HUES48 (cell line): ENCODE measurements at regions not wholly inside any gene's neighbourhood (a gene's known extent, or its start where the extent isn't known, plus 50 kb on each side); places are given as distances from the start of the nearest gene placed in this dataset.

ENCODE experiments used
- H3K27ac ChIP-seq: one replicate; pipeline ENCODE4 v1.7.0; 2013; ENCODE audit warnings: low read depth, low read length, inconsistent platforms
- H3K27me3 ChIP-seq: 2 replicates; pipeline ENCODE4 v1.6.1; 2013; ENCODE audit warnings: mild to moderate bottlenecking, low read length; ENCODE audit not compliant: control insufficient read depth, insufficient read depth
- H3K36me3 ChIP-seq: 2 replicates; pipeline ENCODE4 v1.6.1; 2013; ENCODE audit warnings: low read length; ENCODE audit not compliant: control insufficient read depth, insufficient read depth
- H3K4me1 ChIP-seq: 2 replicates; pipeline ENCODE4 v1.6.1; 2013; ENCODE audit warnings: mild to moderate bottlenecking, low read length; ENCODE audit not compliant: control insufficient read depth, insufficient read depth
- H3K4me3 ChIP-seq: 2 replicates; pipeline ENCODE4 v1.5.1; 2013; ENCODE audit warnings: mild to moderate bottlenecking, low read depth, low read length
- H3K9ac ChIP-seq: 2 replicates; pipeline ENCODE4 v1.6.1; 2013; ENCODE audit warnings: mild to moderate bottlenecking, low read depth, low read length, moderate library complexity
- H3K9me3 ChIP-seq: 2 replicates; pipeline ENCODE4 v1.6.1; 2013; ENCODE audit warnings: low read length; ENCODE audit not compliant: control insufficient read depth, insufficient read depth

DNA sequence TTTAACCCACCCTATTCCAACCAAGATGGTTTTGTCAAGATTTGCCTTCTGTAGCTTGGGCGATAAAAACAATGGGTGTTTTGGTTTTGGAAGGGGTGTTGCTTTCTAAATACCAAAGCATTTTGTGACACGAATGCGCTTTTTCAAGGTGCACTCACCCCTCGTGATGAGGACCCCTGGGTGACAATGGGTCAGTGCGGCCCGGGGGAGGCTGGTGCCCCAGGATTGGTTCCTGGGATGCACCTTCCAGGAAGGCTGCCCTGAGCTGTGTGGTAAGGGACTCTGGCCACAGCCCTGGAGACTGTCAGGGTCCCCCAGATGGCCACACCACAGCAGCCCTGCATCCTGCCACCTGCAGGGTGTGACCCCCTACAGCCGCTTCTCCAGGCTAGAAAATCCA, 180.6 kb upstream of the MYL2 start:
- no peaks in the 10 kb centered on the region for H3K27me3 ChIP-seq
- no peak overlapping the region for H3K9ac ChIP-seq
- no peaks in the 10 kb centered on the region for H3K4me1 ChIP-seq
- H3K36me3 ChIP-seq, result no peaks in the 10 kb centered on the region
- no peak overlapping the region for H3K4me3 ChIP-seq
- no peaks in the 10 kb centered on the region for H3K9me3 ChIP-seq
- H3K27ac ChIP-seq, result no peak overlapping the region

DNA sequence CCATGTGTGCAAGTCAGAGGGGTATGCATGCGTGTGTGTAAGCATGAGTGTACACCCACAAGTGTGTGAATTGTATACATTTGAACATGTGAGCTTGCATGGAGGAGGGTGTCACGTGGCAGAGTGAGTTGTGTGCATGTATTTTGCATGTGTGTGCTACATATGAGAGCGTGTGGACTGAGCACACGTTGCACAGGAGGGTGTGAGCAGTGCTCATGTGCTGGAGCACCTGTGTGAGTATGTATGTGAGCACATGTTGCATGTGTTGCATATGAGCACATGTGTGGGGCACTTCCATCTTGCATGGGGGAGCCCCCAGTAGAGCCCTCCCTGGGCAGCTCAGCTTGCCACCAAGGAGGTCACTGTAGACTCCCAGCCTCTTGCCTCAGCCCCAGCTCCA, 180.2 kb upstream of the MYL2 start:
- Histone ChIP-seq H3K4me3 (no peak overlapping the region), H3K36me3 (no peaks in the 10 kb centered on the region), H3K4me1 (no peaks in the 10 kb centered on the region), H3K9me3 (no peaks in the 10 kb centered on the region), H3K27ac (no peak overlapping the region), H3K27me3 (no peaks in the 10 kb centered on the region), H3K9ac (no peak overlapping the region)

DNA sequence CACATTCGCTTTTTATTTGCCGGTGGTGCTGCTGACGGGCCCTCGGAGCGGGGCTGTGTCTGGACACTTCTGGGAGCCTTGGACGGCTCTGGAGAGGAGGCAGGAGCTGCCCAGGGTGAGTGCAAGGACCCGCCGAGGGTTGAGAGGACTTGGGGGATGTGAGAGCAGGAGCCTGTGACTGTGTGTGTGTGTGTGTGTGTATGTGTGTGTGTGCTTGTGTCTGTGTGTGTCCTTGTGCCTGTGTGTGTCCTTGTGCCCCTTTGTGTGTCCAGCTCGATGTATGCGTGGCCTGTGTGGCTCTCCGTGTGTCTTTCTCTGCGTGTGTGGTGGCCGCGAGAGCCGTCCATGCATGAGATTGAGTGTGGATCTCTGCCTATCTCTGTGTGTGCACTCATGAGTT, 179.6 kb upstream of the MYL2 start:
- H3K27ac ChIP-seq, result no peak overlapping the region
- H3K9ac ChIP-seq, result no peak overlapping the region
- no peak overlapping the region for H3K4me3 ChIP-seq
- H3K4me1 ChIP-seq, result no peaks in the 10 kb centered on the region
- H3K36me3 ChIP-seq, result no peaks in the 10 kb centered on the region
- no peaks in the 10 kb centered on the region for H3K27me3 ChIP-seq
- no peaks in the 10 kb centered on the region for H3K9me3 ChIP-seq

DNA sequence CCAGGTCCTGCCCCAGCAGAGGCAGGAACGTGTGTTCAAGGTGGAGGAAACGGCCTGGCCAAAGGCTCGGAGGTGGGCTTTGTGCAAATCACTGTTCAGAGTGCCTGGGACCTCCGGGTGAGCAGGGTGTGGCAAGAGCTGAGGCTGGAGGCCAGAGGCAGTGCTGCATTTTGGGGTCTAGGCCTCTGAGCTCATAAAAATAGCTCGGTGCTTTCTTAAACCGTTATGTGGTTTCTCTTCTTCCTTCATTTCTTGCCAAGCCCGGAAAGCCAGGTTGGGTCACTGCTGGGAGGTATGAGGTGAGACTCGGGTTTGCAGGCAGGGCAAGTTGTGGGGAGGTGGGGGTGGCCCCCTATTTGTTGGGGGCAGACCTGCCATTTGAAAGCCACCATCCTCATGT, 178.8 kb upstream of the MYL2 start:
- no peak overlapping the region for H3K4me3 ChIP-seq
- no peak overlapping the region for H3K9ac ChIP-seq
- H3K27ac ChIP-seq, result no peak overlapping the region
- no peaks in the 10 kb centered on the region for H3K27me3 ChIP-seq
- no peaks in the 10 kb centered on the region for H3K36me3 ChIP-seq
- no peaks in the 10 kb centered on the region for H3K4me1 ChIP-seq
- H3K9me3 ChIP-seq, result no peaks in the 10 kb centered on the region

DNA sequence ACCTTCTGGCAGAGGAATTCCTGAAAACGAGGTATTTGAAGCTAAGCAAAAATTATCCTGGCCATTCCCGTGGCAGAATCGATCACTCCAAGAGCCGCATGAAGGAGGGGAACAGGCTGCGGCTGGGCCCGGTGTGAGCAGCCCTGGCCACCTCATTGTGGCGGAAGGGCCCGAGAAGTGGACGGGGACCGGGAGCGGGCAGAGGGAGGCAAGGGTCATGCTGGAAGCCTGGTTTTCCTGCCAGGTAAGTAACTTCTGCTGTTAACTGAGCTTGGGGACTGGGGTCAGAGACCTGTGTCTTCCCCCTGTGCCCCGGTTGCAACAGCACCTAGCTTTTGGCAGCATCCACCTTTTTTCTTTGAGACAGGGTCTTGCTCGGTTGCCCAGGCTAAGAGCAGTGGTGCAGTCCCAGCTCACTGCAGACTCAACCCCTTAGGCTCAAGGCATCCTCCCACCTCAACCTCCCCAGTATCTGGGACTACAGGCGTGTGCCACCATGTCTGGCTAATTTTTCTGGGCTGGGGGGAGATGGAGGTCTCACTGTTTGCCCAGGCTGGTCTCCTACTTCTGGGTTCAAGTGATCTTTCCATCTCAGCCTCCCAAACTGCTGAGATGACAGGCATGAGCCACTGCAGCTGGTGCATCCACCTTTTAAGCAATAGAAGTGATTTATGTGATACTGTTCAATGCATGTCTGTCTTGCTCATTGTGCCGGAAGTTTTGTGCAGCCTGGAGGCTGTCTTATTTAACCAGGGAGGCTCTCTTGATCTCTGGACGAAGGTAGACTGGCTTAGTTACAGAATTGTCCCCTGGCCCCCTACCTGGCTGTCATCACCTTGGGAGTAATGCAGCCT, 174.0 kb upstream of the MYL2 start:
- Histone ChIP-seq H3K36me3 (no peaks in the 10 kb centered on the region), H3K27me3 (no peaks in the 10 kb centered on the region), H3K4me3 (no peak overlapping the region), H3K4me1 (no peaks in the 10 kb centered on the region), H3K9ac (no peak overlapping the region), H3K9me3 (no peaks in the 10 kb centered on the region), H3K27ac (no peak overlapping the region)

DNA sequence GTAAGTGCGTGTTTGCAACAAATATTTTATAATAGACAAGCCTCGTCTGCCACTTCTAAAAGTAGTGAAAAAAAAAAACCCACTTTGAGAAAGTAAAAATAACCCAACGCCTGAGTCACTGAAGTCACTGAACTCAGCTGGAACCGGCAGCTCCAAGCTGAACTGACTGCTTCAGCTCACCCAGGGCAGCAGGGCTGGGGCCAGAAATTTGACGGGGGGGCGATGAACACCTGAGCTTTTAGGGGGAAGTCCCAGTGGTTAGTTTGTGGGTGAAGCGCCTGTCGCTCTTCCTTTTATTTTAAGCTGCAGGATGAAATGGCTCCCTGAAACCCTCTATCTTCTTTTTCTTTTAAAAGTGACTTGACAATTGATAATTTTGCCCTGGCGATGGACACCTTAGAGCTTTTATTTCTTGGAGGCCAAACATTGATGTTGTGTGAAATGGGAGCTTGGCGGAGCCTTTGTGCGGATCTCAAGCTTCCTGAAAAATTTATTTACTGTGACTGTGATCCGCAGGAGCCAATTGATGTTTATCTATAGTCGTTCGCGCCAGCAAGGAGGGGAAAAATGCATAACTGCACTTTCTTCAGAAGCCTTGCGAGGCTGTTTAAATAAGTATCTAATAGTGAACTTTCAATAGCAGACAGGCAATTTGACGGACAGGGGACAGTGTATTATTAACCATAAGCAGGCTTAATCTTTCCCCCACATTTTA, 173.2 kb upstream of the MYL2 start:
- H3K9ac ChIP-seq, result no peak overlapping the region
- H3K27me3 ChIP-seq, result no peaks in the 10 kb centered on the region
- no peaks in the 10 kb centered on the region for H3K36me3 ChIP-seq
- no peak overlapping the region for H3K4me3 ChIP-seq
- H3K9me3 ChIP-seq, result no peaks in the 10 kb centered on the region
- no peaks in the 10 kb centered on the region for H3K4me1 ChIP-seq
- H3K27ac ChIP-seq, result no peak overlapping the region

DNA sequence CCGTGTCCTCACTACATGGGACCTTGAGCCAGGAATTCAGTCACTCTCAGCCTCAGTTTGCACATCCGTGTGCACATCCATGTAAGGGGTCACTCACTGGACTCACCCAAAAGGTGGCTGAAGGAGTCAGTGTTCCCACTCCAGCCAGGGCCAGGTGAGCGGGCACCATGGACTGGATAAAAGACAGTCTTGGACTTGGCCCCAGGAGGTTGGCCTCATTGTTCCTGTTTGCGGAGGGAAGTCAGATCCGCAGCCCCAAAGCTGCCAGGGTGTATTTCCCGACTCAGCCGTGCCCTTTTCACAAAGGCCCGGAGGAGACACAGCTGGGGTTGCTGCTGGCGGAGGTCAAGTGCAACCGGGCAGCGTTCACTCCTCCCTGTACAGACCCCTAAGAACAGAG, 170.7 kb upstream of the MYL2 start:
- no peaks in the 10 kb centered on the region for H3K27me3 ChIP-seq

DNA sequence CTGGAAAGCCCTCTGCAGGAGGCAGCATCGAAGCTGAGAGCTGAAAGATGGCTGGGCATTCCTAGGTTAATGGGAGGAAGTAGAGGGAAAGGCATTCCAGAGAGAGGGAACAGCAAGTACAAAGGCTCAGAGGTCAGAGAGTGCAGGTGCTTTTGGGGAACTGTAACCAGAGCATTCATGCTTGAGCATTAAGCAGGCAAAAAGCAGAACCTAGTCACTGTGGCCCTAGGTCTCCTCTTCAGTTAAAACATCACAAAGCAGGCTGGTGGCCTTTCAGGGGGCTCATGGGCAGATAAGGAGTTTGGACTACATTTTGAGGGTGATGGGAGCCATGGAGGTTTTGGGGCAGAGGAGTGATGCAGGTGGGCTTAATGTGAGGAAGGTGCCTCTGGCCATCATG, 169.2 kb upstream of the MYL2 start:
- no peaks in the 10 kb centered on the region for H3K27me3 ChIP-seq
- no peak overlapping the region for H3K4me3 ChIP-seq
- H3K4me1 ChIP-seq, result 0 out of 2 replicates have a peak, but pooled peaks cover 4% of the 10 kb centered on the region
- H3K36me3 ChIP-seq, result no peaks in the 10 kb centered on the region
- H3K9ac ChIP-seq, result no peak overlapping the region
- H3K27ac ChIP-seq, result no peak overlapping the region
- no peaks in the 10 kb centered on the region for H3K9me3 ChIP-seq

More for the DNA sequence above, 170.7 kb upstream of the MYL2 start:
- Histone ChIP-seq H3K4me1 (no peaks in the 10 kb centered on the region), H3K4me3 (no peak overlapping the region), H3K9me3 (no peaks in the 10 kb centered on the region), H3K27ac (no peak overlapping the region), H3K36me3 (no peaks in the 10 kb centered on the region), H3K9ac (no peak overlapping the region)

DNA sequence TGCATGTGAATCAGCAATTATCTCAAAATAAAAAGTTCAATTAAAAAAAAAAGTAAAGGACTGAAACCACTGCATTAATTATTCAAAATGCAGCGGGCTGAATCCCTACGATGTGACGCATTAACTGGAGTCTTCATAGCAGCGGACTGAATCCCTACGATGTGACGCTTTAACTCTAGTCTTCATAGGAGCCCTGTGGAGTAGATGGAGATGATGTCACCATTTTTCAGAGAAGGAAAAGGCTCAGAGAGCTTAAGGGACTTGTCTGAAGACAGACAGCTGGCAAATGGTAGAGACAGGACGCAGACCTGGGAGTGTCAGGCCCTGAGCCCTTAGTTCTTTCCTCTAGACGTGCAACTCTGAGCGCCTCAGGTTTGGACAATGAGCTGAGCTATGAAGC, 168.0 kb upstream of the MYL2 start:
- Histone ChIP-seq H3K27ac (no peak overlapping the region), H3K9me3 (no peaks in the 10 kb centered on the region), H3K27me3 (no peaks in the 10 kb centered on the region), H3K4me3 (no peak overlapping the region), H3K9ac (no peak overlapping the region), H3K36me3 (no peaks in the 10 kb centered on the region), H3K4me1 (0 out of 2 replicates have a peak, but pooled peaks cover 4% of the 10 kb centered on the region)

DNA sequence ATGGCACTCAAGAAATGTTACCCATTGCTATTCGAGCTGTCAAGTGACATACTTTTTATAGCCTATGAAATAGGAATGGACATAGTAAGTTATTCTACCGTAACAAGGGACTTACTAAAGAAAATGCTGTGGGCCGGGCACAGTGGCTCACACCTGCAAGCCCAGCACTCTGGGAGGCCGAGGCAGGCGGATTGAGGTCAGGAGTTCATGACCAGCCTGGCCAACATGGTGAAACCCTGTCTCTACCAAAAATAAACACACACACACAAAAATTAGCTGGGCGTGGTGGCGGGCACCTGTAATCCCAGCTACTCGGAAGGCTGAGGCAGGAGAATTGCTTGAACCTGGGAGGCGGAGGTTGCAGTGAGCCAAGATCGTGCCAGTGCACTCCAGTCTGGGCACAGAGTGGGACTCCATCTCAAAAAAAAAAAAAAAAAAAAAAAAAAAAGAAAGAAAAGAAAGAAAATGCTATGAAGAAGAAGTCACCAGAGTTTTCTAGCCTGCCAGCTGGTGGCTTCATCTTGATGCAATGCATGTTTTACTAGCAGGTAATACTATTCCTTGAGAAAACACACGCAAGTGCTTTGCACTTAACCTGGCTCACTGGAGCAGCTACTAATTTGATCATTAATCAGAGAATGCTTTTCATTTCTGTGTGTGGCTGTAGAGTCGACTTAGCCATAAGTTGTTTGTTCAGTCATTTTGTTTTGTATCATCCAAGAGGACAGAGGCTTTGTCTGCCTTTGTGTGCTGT, 166.7 kb upstream of the MYL2 start:
- Histone ChIP-seq H3K4me3 (no peak overlapping the region), H3K27me3 (no peaks in the 10 kb centered on the region), H3K4me1 (0 out of 2 replicates have a peak, but pooled peaks cover 4% of the 10 kb centered on the region), H3K9me3 (no peaks in the 10 kb centered on the region), H3K9ac (no peak overlapping the region), H3K27ac (no peak overlapping the region), H3K36me3 (no peaks in the 10 kb centered on the region)

DNA sequence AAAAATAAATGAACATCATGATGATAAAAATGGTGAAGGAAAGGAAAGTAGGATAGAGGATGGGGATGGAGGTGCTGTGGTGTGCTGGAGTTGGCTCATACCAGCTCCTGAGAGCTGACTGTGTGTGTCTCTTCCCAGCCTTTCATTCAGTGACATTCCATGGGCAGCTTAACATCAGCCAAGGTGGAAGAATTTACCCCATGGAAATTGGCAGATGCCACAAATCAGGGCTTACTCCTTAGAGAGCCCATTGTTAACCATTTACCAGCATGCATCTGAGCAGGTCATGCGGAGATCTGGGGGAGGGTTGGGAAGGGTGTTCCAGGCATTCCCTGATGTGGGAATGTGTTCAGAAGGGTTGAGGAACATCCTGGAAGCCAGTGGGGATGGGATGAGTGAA, 164.7 kb upstream of the MYL2 start:
- Histone ChIP-seq H3K9me3 (no peaks in the 10 kb centered on the region), H3K4me1 (0 out of 2 replicates have a peak, but pooled peaks cover 4% of the 10 kb centered on the region), H3K9ac (no peak overlapping the region), H3K27me3 (no peaks in the 10 kb centered on the region), H3K36me3 (no peaks in the 10 kb centered on the region), H3K27ac (no peak overlapping the region), H3K4me3 (no peak overlapping the region)
